DND-41 (cell line): ENCODE measurements at regions not wholly inside any gene's neighbourhood (a gene's known extent, or its start where the extent isn't known, plus 50 kb on each side); places are given as distances from the start of the nearest gene placed in this dataset.

Experiments
- EZH2 ChIP-seq: IDR thresholded peaks from 3 replicates; pipeline ENCODE4 v1.6.1; 2012; ENCODE audit warnings: borderline replicate concordance, low read depth, mild to moderate bottlenecking, moderate library complexity, low read length, inconsistent platforms; ENCODE audit not compliant: severe bottlenecking
- TF ChIP-seq, protein P1 (sequence below): IDR thresholded peaks from 2 replicates; pipeline ENCODE4 v1.5.1; 2012; ENCODE audit warnings: borderline replicate concordance, low read length, moderate library complexity, mild to moderate bottlenecking; ENCODE audit not compliant: poor library complexity, severe bottlenecking; ENCODE audit errors: extremely low read depth

GRCh38 chr7:47148536-47149207, 433.2 kb downstream of the TNS3 start:
- TF ChIP-seq, protein P1, sequence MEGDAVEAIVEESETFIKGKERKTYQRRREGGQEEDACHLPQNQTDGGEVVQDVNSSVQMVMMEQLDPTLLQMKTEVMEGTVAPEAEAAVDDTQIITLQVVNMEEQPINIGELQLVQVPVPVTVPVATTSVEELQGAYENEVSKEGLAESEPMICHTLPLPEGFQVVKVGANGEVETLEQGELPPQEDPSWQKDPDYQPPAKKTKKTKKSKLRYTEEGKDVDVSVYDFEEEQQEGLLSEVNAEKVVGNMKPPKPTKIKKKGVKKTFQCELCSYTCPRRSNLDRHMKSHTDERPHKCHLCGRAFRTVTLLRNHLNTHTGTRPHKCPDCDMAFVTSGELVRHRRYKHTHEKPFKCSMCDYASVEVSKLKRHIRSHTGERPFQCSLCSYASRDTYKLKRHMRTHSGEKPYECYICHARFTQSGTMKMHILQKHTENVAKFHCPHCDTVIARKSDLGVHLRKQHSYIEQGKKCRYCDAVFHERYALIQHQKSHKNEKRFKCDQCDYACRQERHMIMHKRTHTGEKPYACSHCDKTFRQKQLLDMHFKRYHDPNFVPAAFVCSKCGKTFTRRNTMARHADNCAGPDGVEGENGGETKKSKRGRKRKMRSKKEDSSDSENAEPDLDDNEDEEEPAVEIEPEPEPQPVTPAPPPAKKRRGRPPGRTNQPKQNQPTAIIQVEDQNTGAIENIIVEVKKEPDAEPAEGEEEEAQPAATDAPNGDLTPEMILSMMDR, result no peak
- TF ChIP-seq EZH2, result no peak
